IMR-90 (cell line): ENCODE measurements at regions not wholly inside any gene's neighbourhood (a gene's known extent, or its start where the extent isn't known, plus 50 kb on each side); places are given as distances from the start of the nearest gene placed in this dataset.

Experiments used
- ATAC-seq: fragments of 200-7000 bp; cut with Tn5 transposase; 2 replicates; pipeline ENCODE4 v1.9.1; 2020; ENCODE audit warnings: low read depth, mild to moderate bottlenecking, moderate library complexity
- BruUV-seq: library from RNA; stranded (reverse); fragments of 400-500 nt; replicated peaks from 2 replicates; lab custom pipeline; 2021; lab: Mats Ljungman, UMichigan
- CTCF ChIA-PET: fragments of 300-600 bp; formaldehyde crosslinking; extraction: SDS; loops from one replicate; lab custom pipeline; 2021; ENCODE audit warnings: antibody characterized with exemption; lab: Yijun Ruan, JAX
- POLR2A ChIA-PET: fragments of 300-600 bp; sonication (Branson Sonifier 250); formaldehyde crosslinking; loops from one replicate; lab custom pipeline; 2022; ENCODE audit warnings: antibody characterized with exemption; ENCODE audit not compliant: unreplicated experiment; lab: Charles Lee
- DNase-seq: peaks from one replicate; pipeline ENCODE4 v3.0.0; 2013
- H2AFZ ChIP-seq: replicated peaks from 2 replicates; pipeline ENCODE3; 2013; ENCODE audit warnings: low read length, mild to moderate bottlenecking; ENCODE audit not compliant: poor library complexity
- H2AK5ac ChIP-seq: 2 replicates; pipeline ENCODE4 v1.6.1; 2013; ENCODE audit warnings: low read depth, low read length, inconsistent platforms
- H2AK9ac ChIP-seq: replicated peaks from 2 replicates; pipeline ENCODE3; 2013; ENCODE audit warnings: mild to moderate bottlenecking, low read depth, low read length, moderate library complexity; ENCODE audit not compliant: poor library complexity
- H2BK120ac ChIP-seq: 2 replicates; pipeline ENCODE4 v1.6.1; 2013; ENCODE audit warnings: low read depth, low read length, inconsistent platforms
- H2BK15ac ChIP-seq: 3 replicates; pipeline ENCODE4 v1.6.1; 2013; ENCODE audit warnings: low read depth, low read length, inconsistent platforms
- H2BK20ac ChIP-seq: 2 replicates; pipeline ENCODE4 v1.6.1; 2013; ENCODE audit warnings: low read depth, mild to moderate bottlenecking, inconsistent platforms, low read length, moderate library complexity
- H2BK5ac ChIP-seq: 2 replicates; pipeline ENCODE4 v1.6.1; 2013; ENCODE audit warnings: mild to moderate bottlenecking, low read depth, low read length, inconsistent platforms; ENCODE audit not compliant: poor library complexity, severe bottlenecking
- H3K14ac ChIP-seq: replicated peaks from 2 replicates; pipeline ENCODE4 v1.6.1; 2013; ENCODE audit warnings: low read depth, low read length, inconsistent platforms
- H3K18ac ChIP-seq: 2 replicates; pipeline ENCODE4 v1.6.1; 2013; ENCODE audit warnings: low read depth, low read length, control low read depth
- H3K23ac ChIP-seq: 2 replicates; pipeline ENCODE4 v1.6.1; 2013; ENCODE audit warnings: low read depth, low read length, inconsistent platforms
- H3K27ac ChIP-seq: 2 replicates; pipeline ENCODE4 v1.5.1; 2013; ENCODE audit warnings: mild to moderate bottlenecking, control low read depth, low read length; ENCODE audit not compliant: insufficient read depth
- H3K27me3 ChIP-seq: 2 replicates; pipeline ENCODE4 v1.6.1; 2013; ENCODE audit warnings: low read length; ENCODE audit not compliant: control insufficient read depth, insufficient read depth
- H3K36me3 ChIP-seq: 2 replicates; pipeline ENCODE4 v1.6.1; 2013; ENCODE audit warnings: low read length, mixed read lengths; ENCODE audit not compliant: control insufficient read depth, insufficient read depth
- H3K4ac ChIP-seq: 2 replicates; pipeline ENCODE4 v1.6.1; 2013; ENCODE audit warnings: low read depth, low read length, inconsistent platforms
- H3K4me1 ChIP-seq: 2 replicates; pipeline ENCODE4 v1.6.1; 2013; ENCODE audit warnings: low read length, mixed read lengths; ENCODE audit not compliant: control insufficient read depth, insufficient read depth
- H3K4me2 ChIP-seq: 2 replicates; pipeline ENCODE4 v1.6.1; 2013; ENCODE audit warnings: low read depth, mild to moderate bottlenecking, control low read depth, low read length, moderate library complexity
- H3K4me3 ChIP-seq: 2 replicates; pipeline ENCODE4 v1.5.1; 2013; ENCODE audit warnings: low read depth, mild to moderate bottlenecking, control low read depth, low read length, moderate library complexity; ENCODE audit not compliant: insufficient read depth
- H3K56ac ChIP-seq: 2 replicates; pipeline ENCODE4 v1.6.1; 2013; ENCODE audit warnings: low read length, inconsistent platforms; ENCODE audit not compliant: insufficient read depth; ENCODE audit errors: extremely low read depth
- H3K79me1 ChIP-seq, 2 experiments: 2 replicates each; pipeline ENCODE4 v1.6.1; 2013; ENCODE audit warnings: low read length in 2 of 2, inconsistent platforms in 1 of 2, low read depth in 1 of 2
- H3K9ac ChIP-seq: 2 replicates; pipeline ENCODE4 v1.6.1; 2013; ENCODE audit warnings: low read depth, low read length, control low read depth
- H3K9me1 ChIP-seq: 2 replicates; pipeline ENCODE4 v1.6.1; 2013; ENCODE audit warnings: low read length, inconsistent platforms; ENCODE audit not compliant: insufficient read depth
- H3K9me3 ChIP-seq: 2 replicates; pipeline ENCODE4 v1.6.1; 2013; ENCODE audit warnings: low read length; ENCODE audit not compliant: control insufficient read depth, insufficient read depth
- H4K20me1 ChIP-seq: 2 replicates; pipeline ENCODE4 v1.6.1; 2013; ENCODE audit warnings: low read length, inconsistent platforms; ENCODE audit not compliant: insufficient read depth
- H4K5ac ChIP-seq: 2 replicates; pipeline ENCODE4 v1.6.1; 2013; ENCODE audit warnings: mild to moderate bottlenecking, low read depth, low read length, control low read depth
- H4K8ac ChIP-seq, 2 experiments: 2 replicates each; pipeline ENCODE4 v1.6.1; 2013; ENCODE audit warnings: low read depth in 2 of 2, low read length in 2 of 2, control low read depth in 1 of 2, inconsistent platforms in 1 of 2
- H4K91ac ChIP-seq: 2 replicates; pipeline ENCODE4 v1.6.1; 2013; ENCODE audit warnings: low read depth, low read length, inconsistent platforms; ENCODE audit not compliant: insufficient read depth
- CEBPB ChIP-seq: IDR thresholded peaks from 2 replicates; pipeline ENCODE4 v1.6.1; 2012; ENCODE audit warnings: low read depth, low read length, improper control_type of control experiment
- CHD1 ChIP-seq: IDR thresholded peaks from 2 replicates; pipeline ENCODE4 v1.6.1; 2012; ENCODE audit warnings: low read depth, low read length, improper control_type of control experiment
- MAFK ChIP-seq: IDR thresholded peaks from 2 replicates; pipeline ENCODE4 v1.6.1; 2012; ENCODE audit warnings: low read depth, low read length, improper control_type of control experiment
- MXI1 ChIP-seq: IDR thresholded peaks from 2 replicates; pipeline ENCODE4 v1.6.1; 2012; ENCODE audit warnings: low read depth, mild to moderate bottlenecking, low read length, moderate library complexity, borderline replicate concordance
- RAD21 ChIP-seq: IDR thresholded peaks from 2 replicates; pipeline ENCODE4 v1.6.1; 2012; ENCODE audit warnings: low read length, improper control_type of control experiment
- RCOR1 ChIP-seq: IDR thresholded peaks from 2 replicates; pipeline ENCODE4 v1.6.1; 2012; ENCODE audit warnings: mild to moderate bottlenecking, low read length, improper control_type of control experiment; ENCODE audit not compliant: insufficient replicate concordance
- WGBS, 2 experiments: methylation state at CpG; one replicate each; pipeline versions ENCODE4 v1.1.5 to v1.1.7; 2013; ENCODE audit warnings: missing lambda C conversion rate in 2 of 2; ENCODE audit not compliant: insufficient read length in 1 of 2; ENCODE audit errors: extremely low coverage in 2 of 2; 5-methylcytosine and 5-hydroxymethylcytosine counted together
- dilution Hi-C: fragments of 300-500 bp; cut with HindIII; formaldehyde crosslinking; loops from one replicate; pipeline ENCODE4 v1.14.3; 2018; ENCODE audit warnings: low sequenced_read_pairs; ENCODE audit not compliant: unreplicated experiment
- in situ Hi-C: fragments of 300-500 bp; cut with MboI; formaldehyde crosslinking; loops from 3 replicates; pipeline ENCODE4 v1.14.3; 2019; ENCODE audit warnings: low sequenced_read_pairs, inconsistent platforms, mixed read lengths
- intact Hi-C: fragments of 100-400 bp; cut with micrococcal nuclease; formaldehyde crosslinking; loops from 2 replicates; pipeline ENCODE4 v1.10.0; 2022
- TF ChIP-seq, protein P1 (sequence below): conservative IDR thresholded peaks from 2 replicates; pipeline ENCODE4 v1.5.1; 2012; ENCODE audit warnings: mild to moderate bottlenecking, low read depth, low read length, improper control_type of control experiment

- H3K14ac ChIP-seq = no peak overlapping the region
- TF ChIP-seq, protein P1, sequence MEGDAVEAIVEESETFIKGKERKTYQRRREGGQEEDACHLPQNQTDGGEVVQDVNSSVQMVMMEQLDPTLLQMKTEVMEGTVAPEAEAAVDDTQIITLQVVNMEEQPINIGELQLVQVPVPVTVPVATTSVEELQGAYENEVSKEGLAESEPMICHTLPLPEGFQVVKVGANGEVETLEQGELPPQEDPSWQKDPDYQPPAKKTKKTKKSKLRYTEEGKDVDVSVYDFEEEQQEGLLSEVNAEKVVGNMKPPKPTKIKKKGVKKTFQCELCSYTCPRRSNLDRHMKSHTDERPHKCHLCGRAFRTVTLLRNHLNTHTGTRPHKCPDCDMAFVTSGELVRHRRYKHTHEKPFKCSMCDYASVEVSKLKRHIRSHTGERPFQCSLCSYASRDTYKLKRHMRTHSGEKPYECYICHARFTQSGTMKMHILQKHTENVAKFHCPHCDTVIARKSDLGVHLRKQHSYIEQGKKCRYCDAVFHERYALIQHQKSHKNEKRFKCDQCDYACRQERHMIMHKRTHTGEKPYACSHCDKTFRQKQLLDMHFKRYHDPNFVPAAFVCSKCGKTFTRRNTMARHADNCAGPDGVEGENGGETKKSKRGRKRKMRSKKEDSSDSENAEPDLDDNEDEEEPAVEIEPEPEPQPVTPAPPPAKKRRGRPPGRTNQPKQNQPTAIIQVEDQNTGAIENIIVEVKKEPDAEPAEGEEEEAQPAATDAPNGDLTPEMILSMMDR = no peak
- no peak for TF ChIP-seq CHD1
- no peak for TF ChIP-seq RCOR1
- TF ChIP-seq CEBPB = no peak
- TF ChIP-seq MXI1 = no peak
- TF ChIP-seq MAFK = no peak
- TF ChIP-seq RAD21 = no peak
- no peaks in the 10 kb centered on the region for H3K36me3 ChIP-seq
- H4K20me1 ChIP-seq = no peaks in the 10 kb centered on the region
- no peak overlapping the region for H3K23ac ChIP-seq
- dilution Hi-C loops = no loop called here
- H3K4me1 ChIP-seq = no peaks in the 10 kb centered on the region
- BruUV-seq = no TSS peak
- DNase-seq (no peak), ATAC-seq (no peak)
- H2BK5ac ChIP-seq = no peak overlapping the region
- H3K79me1 ChIP-seq = no peaks in the 10 kb centered on the region
- H2BK20ac ChIP-seq = no peak overlapping the region
- intact Hi-C loops = no loop called here
- H4K5ac ChIP-seq = no peak overlapping the region
- no peak overlapping the region for H2AK9ac ChIP-seq
- no peak overlapping the region for H2AK5ac ChIP-seq
- in situ Hi-C loops = no loop called here
- H3K9me1 ChIP-seq = no peaks in the 10 kb centered on the region
- H3K4me3 ChIP-seq = no peak overlapping the region
- ChIA-PET POLR2A (no interaction called here), CTCF (no interaction called here)
- H4K91ac ChIP-seq = no peak overlapping the region
- no peak overlapping the region for H3K4ac ChIP-seq
- H3K27ac ChIP-seq = no peak overlapping the region
- H2AFZ ChIP-seq = no peak overlapping the region
- H3K9ac ChIP-seq = no peak overlapping the region
- H3K56ac ChIP-seq = no peak overlapping the region
- 17% methylated on average over 1 of the region's 2 CpGs; no CpG with 5 or more reads in 1 of the 2 experiments for WGBS, 2 experiments
- H3K9me3 ChIP-seq = peaks cover 42% of the 10 kb centered on the region
- no peak overlapping the region for H3K18ac ChIP-seq
- no peak overlapping the region for H2BK120ac ChIP-seq
- H4K8ac ChIP-seq = no peak overlapping the region
- H3K27me3 ChIP-seq = no peaks in the 10 kb centered on the region
- no peak overlapping the region for H3K4me2 ChIP-seq
- H2BK15ac ChIP-seq = no peak overlapping the region
Measured at GRCh38 chr5:2355859-2356258, 395.6 kb downstream of the IRX2 start.
